Bronchial epithelial cell (primary cell): ENCODE measurements at regions not wholly inside any gene's neighbourhood (a gene's known extent, or its start where the extent isn't known, plus 50 kb on each side); places are given as distances from the start of the nearest gene placed in this dataset.

Experiments used
- DNase-seq: peaks from one replicate; pipeline ENCODE4 v3.0.0-alpha.2; 2010; ENCODE audit warnings: low read depth
- FAIRE-seq: peaks from 2 replicates; lab custom pipeline; 2011; peaks lifted over from hg19 to GRCh38; lab: Jason Lieb, UNC
- H3K27me3 ChIP-seq: 2 replicates; pipeline ENCODE4 v1.5.1; 2011; ENCODE audit warnings: low read length; ENCODE audit not compliant: control insufficient read depth, insufficient read depth
- H3K36me3 ChIP-seq: 2 replicates; pipeline ENCODE4 v1.5.1; 2011; ENCODE audit warnings: low read length; ENCODE audit not compliant: control insufficient read depth, insufficient read depth
- H3K4me3 ChIP-seq: 2 replicates; pipeline ENCODE4 v1.5.1; 2011; ENCODE audit warnings: mild to moderate bottlenecking, low read depth, low read length, control low read depth
- TF ChIP-seq, protein P1 (sequence below): IDR thresholded peaks from 2 replicates; pipeline ENCODE4 v1.5.1; 2011; ENCODE audit warnings: mild to moderate bottlenecking, moderate library complexity, low read length, control low read depth, inconsistent platforms; ENCODE audit not compliant: insufficient read depth, severe bottlenecking

DNA sequence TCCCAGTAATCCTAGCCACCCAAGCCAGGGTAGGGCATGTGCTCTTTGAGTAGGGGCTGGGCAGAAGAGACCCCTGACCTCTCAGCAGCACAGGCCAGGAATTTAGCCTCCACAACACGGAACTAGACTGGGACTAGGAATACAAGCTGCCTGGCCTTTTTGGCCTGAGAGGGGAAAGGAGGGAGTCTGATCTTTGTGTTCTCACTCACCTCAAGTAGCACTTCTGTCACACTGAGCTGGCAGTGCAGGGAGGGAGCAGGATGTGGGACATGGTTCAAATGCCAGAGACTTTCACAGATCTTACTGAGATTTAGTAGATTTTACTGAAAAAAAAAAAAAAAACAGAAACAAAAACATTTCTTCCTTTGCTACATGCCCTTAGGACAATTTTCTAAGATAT is 395.2 kb downstream of the CMPK2 start:
- no peak overlapping the region for H3K4me3 ChIP-seq
- H3K36me3 ChIP-seq, result no peaks in the 10 kb centered on the region
- TF ChIP-seq, protein P1, sequence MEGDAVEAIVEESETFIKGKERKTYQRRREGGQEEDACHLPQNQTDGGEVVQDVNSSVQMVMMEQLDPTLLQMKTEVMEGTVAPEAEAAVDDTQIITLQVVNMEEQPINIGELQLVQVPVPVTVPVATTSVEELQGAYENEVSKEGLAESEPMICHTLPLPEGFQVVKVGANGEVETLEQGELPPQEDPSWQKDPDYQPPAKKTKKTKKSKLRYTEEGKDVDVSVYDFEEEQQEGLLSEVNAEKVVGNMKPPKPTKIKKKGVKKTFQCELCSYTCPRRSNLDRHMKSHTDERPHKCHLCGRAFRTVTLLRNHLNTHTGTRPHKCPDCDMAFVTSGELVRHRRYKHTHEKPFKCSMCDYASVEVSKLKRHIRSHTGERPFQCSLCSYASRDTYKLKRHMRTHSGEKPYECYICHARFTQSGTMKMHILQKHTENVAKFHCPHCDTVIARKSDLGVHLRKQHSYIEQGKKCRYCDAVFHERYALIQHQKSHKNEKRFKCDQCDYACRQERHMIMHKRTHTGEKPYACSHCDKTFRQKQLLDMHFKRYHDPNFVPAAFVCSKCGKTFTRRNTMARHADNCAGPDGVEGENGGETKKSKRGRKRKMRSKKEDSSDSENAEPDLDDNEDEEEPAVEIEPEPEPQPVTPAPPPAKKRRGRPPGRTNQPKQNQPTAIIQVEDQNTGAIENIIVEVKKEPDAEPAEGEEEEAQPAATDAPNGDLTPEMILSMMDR, result no peak
- no peak for FAIRE-seq
- H3K27me3 ChIP-seq, result no peaks in the 10 kb centered on the region
- no peak for DNase-seq

DNA sequence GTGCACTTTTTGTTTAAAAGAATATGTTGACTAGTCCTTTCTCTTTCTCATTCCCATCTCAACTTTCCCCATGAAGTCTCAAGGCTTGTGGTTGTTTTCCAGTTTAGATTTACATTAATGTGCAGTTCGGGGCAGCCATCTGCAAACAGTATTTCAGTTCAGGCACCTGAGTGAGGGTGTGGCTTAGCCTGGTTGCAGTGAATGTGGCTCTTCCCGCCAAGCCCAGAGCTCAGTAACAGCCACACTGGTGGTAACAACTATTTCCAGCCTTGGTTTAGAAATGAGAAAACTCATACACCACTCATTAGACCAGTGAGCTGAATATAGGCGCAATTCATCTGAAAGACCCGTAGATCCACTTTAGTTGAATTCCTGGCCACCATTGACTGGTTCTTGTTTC is 394.3 kb downstream of the CMPK2 start:
- DNase-seq (no peak), FAIRE-seq (no peak)
- Histone ChIP-seq H3K4me3 (no peak overlapping the region), H3K36me3 (no peaks in the 10 kb centered on the region), H3K27me3 (no peaks in the 10 kb centered on the region)
- TF ChIP-seq, protein P1, result no peak

DNA sequence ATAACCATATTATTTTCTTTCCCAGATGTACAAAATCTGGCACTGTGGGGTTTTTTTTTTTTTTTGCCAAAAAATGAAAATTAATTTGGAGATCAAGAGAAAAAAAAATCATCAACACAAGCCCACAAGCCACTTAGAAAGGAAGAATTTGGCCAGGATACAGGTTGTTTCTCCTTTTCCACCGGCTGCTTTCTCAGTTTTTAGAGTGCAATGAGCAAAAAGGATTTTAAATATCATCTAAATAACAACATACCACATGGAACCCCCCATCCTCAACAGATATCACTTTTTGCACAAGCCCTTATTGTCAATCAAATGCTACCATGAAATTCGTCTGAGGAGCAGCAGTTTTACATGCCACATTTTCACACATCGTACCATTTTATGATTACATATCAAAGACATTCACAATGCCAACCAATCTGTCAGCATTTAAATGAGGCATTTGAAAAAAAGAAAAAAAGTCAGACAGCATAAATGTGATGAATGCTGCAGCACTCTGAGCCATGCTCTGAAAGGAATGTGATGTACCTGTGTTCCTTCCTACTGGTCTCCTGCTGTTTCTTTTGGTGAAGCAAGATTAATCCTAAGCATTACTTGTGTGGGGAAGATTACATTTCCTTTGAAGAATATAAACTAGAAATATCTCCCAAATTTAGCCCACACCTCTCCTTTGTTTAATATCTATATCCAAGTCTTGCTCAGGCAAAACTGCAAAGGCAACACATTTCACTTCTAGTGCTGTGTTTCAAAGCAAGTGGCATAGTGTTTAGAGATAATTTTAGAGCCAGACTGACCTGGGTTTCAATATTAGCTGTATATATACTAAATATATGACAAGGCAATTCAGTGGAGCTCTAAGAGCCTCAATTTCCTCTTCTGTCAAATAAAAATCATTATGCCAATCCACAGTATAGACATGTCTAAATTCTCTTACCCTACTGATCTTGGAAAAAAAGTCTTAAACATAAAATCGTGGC is 391.3 kb downstream of the CMPK2 start:
- no peak for FAIRE-seq
- no peaks in the 10 kb centered on the region for H3K27me3 ChIP-seq
- DNase-seq, result no peak
- H3K36me3 ChIP-seq, result no peaks in the 10 kb centered on the region
- no peak overlapping the region for H3K4me3 ChIP-seq
- TF ChIP-seq, protein P1, result no peak

DNA sequence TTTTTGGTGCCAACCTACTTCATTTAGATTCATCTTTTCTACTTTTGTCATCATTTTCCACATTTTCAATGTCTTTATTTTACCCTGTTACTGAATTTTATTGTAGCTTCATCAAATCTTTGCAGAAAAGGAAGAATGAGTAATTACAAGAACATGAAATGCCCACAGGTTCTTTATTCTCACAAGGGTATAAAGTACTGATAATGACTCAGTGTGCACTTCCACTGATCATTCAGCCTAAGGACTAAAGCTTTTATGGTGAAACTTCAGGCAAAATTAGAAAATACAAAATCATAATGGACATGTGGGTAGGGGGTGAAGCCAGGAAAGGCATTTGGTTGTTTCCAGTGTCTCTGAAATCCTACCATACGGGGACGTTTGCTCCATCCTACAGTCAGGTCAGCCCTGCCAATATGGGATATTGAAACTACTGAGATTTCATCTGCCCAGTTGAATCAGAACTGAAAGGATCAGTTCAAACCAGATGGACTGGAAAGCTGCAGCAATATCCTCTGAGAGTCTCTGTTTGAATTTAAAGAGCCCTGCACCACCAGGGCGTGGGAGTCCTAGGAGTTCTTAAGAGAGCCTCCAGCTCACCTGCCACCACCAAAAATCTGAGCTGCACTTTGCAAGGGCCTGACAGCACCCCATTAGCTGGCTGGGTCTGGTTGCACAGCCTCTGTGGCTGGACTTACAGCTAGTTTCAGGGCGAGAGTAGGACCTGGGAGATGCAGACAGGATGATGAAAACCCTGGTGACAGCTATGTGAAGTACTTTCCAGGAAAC is 390.4 kb downstream of the CMPK2 start:
- Histone ChIP-seq H3K27me3 (no peaks in the 10 kb centered on the region), H3K36me3 (no peaks in the 10 kb centered on the region), H3K4me3 (no peak overlapping the region)
- DNase-seq (no peak), FAIRE-seq (no peak)
- TF ChIP-seq, protein P1, result no peak

DNA sequence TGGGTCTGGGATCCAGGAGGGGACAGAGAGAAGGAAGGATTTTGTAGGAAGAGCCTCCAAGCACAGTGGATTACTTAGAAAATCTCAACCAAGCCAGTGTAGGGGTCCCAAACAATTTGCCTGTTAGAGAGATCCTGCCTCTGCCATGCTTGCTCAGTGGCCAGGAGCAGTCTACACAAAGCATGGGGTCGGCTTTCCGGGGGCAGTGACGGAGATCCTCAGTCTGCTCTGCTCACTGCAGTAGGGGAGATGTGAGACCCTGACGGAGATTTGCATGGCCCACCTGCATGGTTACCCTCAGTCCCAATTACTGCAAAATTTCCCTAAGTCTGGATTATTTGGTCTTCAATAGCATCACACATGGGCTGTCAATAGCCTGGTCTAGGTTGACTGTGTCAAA is 385.2 kb downstream of the CMPK2 start:
- TF ChIP-seq, protein P1, result no peak
- H3K27me3 ChIP-seq, result no peaks in the 10 kb centered on the region
- no peaks in the 10 kb centered on the region for H3K36me3 ChIP-seq
- no peak overlapping the region for H3K4me3 ChIP-seq
- DNase-seq (no peak), FAIRE-seq (no peak)
